Putamen (tissue), 1 donor: ENCODE measurements at regions not wholly inside any gene's neighbourhood (a gene's known extent, or its start where the extent isn't known, plus 50 kb on each side); places are given as distances from the start of the nearest gene placed in this dataset.

Experiments used
- DNase-seq: peaks from one replicate; pipeline ENCODE4 v3.0.0-alpha.2; 2016; ENCODE audit warnings: low spot score

DNA sequence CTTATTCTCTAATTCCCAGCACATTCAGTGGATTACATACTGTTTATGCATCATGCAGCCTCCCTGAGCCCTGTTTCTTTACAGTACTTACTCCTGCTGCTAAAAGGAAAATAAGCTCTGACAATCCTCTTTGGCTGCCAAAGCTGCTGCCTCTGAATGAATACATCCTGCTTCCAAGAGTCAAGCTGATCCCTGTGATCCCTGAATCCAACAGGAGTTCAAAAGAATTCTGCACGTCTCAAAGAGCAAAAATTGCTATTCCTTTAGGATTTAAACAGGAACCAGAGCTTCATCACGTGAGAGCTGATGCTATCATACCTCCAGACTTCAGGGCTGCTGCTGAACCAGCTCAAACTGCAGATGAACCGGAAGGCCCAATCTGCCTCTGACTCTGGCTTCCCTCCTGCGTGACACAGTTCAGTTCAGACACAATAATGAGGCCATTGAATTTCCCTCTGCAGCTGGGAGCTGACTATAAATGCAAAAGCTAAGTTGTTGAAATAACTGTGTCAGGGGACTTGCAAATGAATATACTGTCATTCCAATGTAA, 851.0 kb upstream of the PHF14 start:
- peak; percentile 94 for DNase-seq

GRCh38 chr7:10128748-10129147, 844.9 kb upstream of the PHF14 start:
- DNase-seq: peak; percentile 38

DNA sequence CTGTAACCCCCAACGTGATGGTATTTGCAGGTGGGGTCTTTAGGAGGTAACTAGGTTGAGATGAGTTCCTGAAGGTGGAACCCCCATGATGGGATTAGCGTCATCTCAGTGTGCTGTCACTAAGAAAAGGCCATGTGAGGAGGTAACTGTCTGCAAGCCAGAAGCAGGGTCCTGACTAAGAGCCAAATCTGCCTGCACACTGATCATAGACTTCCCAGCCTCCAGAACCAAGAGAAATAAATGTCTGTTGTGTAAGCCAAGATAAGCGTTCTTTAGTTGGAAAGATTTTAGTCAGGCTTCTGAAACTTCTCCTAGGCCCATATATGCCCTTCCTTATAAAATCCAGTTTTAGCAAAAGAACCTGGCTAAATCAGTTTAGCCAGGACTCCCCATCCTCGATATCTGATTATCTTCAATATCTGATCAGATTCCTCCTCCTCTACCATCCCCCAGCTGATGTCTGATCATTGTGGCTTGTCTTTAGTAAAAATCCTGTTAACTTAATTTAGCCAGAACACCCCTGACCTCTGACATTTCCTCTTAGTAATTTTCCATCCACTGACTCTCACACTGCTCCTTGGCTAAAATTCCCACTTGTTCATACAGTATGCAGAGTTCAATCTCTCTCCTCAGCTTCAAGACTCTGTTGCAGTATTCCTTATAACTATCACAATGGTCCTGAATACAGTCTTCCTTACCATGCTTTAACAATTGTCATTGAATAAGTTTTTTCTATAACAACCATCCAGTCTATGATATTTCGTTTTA, 835.4 kb upstream of the PHF14 start:
- no peak for DNase-seq

- DNase-seq: no peak
Measured at GRCh38 chr7:10146271-10146670, 827.4 kb upstream of the PHF14 start.

GRCh38 chr7:10156972-10157371, 816.7 kb upstream of the PHF14 start:
- DNase-seq: no peak

- DNase-seq: no peak
Measured at GRCh38 chr7:10181996-10182395, 791.7 kb upstream of the PHF14 start.

GRCh38 chr7:10192074-10192473, 781.6 kb upstream of the PHF14 start:
- DNase-seq: no peak

- no peak for DNase-seq
Measured at GRCh38 chr7:10205696-10206095, 768.0 kb upstream of the PHF14 start.

GRCh38 chr7:10210000-10210399, 763.7 kb upstream of the PHF14 start:
- DNase-seq: no peak

GRCh38 chr7:10211016-10211415, 762.7 kb upstream of the PHF14 start:
- DNase-seq: no peak

- no peak for DNase-seq
Measured at GRCh38 chr7:10211861-10212260, 761.8 kb upstream of the PHF14 start.

- DNase-seq: no peak
Measured at GRCh38 chr7:10212649-10213048, 761.0 kb upstream of the PHF14 start.

GRCh38 chr7:10216462-10216861, 757.2 kb upstream of the PHF14 start:
- no peak for DNase-seq

DNA sequence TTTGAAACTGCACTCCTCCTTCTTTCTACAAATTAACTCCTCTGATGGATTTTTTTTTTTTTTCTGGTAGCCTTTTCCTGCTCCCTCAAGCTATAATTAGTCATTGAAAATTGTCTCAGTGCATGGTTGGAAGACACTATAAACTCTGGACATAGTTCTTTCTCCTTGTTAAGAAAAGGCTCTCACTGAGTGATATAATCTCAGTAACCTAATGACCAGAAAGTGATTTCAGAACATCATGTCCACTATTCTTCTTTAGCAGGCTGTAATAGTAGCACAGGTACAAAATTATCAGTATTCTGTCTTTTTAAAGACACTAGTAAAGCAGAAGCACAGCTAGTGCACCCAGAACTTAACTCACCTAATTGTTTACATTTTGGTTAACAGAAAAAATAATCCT, 752.6 kb upstream of the PHF14 start:
- no peak for DNase-seq

- no peak for DNase-seq
Measured at GRCh38 chr7:10222976-10223375, 750.7 kb upstream of the PHF14 start.

DNA sequence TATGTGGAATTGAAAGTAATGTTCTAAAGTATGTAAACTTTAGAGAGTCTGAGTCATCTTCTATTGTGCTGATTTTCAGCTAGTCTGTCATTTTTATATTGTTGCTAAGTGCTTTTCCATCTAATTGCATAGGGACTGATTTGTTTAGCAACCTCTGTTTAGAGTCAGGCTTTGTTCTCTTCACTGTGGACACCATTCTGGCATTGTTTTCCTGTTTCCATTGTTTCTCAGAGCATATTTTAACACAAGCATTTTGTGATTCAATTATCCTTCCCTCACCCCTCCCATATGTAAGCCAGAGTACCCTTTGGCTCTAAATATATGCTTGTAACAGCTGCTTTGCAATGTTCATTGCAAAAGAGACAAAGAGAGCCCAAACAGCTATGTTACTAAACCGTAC, 748.4 kb upstream of the PHF14 start:
- DNase-seq: no peak

DNA sequence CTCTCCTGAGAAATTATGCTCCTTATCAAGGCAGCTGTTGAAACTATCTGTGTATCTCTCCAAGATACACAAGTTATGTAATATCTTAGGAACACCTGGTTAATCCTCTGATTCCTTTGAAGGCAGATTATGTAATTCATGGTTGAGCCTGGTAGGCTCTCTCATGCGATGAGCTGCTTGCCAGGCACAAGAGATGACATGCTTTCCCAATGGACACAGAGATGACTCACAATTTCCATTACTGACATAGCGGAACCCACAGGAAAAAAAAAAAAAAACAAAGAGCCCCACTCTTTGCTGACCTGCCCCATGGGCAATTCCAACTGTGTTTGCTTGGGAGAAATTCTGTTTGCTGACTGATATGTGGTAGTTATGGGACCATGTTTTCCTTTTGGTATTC, 736.4 kb upstream of the PHF14 start:
- DNase-seq: no peak

DNA sequence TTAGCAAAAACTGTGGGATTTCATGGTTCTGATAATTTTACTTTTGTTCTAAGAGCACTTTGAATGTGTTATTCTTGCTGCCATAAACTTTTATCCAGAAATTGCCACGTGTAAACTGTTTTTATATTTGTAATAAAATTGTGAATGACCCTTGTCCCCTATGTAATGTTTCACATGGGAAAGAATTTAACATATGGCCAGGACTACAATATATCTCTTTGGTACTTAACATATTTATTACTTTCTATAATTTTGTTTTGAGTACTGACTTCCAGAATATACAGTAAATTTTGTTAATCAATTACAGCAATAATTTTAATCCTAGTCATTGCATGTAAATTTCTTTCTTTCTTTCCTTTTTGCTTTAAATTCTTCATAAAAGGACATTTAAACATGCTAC, 735.0 kb upstream of the PHF14 start:
- no peak for DNase-seq

- no peak for DNase-seq
Measured at GRCh38 chr7:10239695-10240345, 733.9 kb upstream of the PHF14 start.

- no peak for DNase-seq
Measured at GRCh38 chr7:10245406-10245805, 728.3 kb upstream of the PHF14 start.

GRCh38 chr7:10257438-10257837, 716.2 kb upstream of the PHF14 start:
- DNase-seq: no peak

- DNase-seq: no peak
Measured at GRCh38 chr7:10266976-10267375, 706.7 kb upstream of the PHF14 start.

GRCh38 chr7:10268034-10268433, 705.6 kb upstream of the PHF14 start:
- no peak for DNase-seq

DNA sequence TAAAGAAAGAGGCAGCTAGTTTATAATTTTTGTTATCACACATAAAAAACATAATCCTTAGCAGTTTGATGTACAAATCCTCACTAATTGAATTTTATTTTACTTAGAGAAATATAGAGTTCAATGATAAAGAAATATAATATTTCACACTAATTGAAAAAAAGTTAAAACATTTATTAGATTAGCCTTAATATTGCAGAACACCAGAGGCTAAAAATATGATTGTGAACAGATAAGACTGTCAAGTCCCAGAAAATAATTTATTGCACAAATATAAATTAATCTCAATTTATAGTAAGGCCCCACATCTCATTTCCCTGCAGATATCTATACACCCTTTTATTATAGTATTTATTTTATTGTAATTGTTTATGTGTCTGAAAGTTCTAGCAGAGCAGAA, 690.8 kb upstream of the PHF14 start:
- DNase-seq: no peak
